ES-I3 (cell line): ENCODE measurements at regions not wholly inside any gene's neighbourhood (a gene's known extent, or its start where the extent isn't known, plus 50 kb on each side); places are given as distances from the start of the nearest gene placed in this dataset.

Experiments used
- H3K36me3 ChIP-seq: 2 replicates; pipeline ENCODE4 v1.6.1; 2013; ENCODE audit warnings: mild to moderate bottlenecking, low read length, control low read depth, moderate library complexity; ENCODE audit not compliant: insufficient read depth
- H3K4me1 ChIP-seq: 2 replicates; pipeline ENCODE4 v1.6.1; 2013; ENCODE audit warnings: mild to moderate bottlenecking, control low read depth, low read length; ENCODE audit not compliant: insufficient read depth
- H3K9ac ChIP-seq: 2 replicates; pipeline ENCODE4 v1.6.1; 2013; ENCODE audit warnings: low read depth, mild to moderate bottlenecking, low read length, moderate library complexity
- H3K9me3 ChIP-seq: 2 replicates; pipeline ENCODE4 v1.6.1; 2013; ENCODE audit warnings: mild to moderate bottlenecking, low read length, moderate library complexity; ENCODE audit not compliant: control insufficient read depth, insufficient read depth

GRCh38 chr13:54637366-54637765 lies 1608.8 kb downstream of the OLFM4 start:
- Histone ChIP-seq H3K9ac (no peak overlapping the region), H3K36me3 (no peaks in the 10 kb centered on the region), H3K4me1 (peaks cover 13% of the 10 kb centered on the region; the same call in 1 of the 2 replicates), H3K9me3 (no peaks in the 10 kb centered on the region)

DNA sequence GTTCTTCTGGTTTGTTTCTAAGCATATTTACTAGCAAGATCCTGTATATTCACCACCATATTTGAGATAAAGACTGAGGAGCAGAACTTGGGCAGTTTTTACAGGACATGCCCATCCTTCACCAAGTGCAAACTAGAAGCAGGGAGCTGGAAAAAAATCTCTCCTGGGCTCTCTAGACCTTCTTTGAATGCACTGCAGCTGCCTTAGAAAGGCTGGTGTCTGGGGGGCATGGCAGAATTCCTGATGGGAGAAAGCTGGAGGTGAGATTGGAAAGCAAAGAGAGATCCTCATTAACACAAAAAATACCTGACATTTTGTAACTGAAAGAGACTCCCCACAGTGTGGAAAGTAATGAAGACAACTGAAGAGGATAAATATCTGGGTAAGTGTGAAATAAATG lies 1612.1 kb downstream of the OLFM4 start:
- Histone ChIP-seq H3K36me3 (no peaks in the 10 kb centered on the region), H3K9me3 (no peaks in the 10 kb centered on the region), H3K9ac (no peak overlapping the region), H3K4me1 (peaks cover 13% of the 10 kb centered on the region; the same call in 1 of the 2 replicates)

GRCh38 chr13:54643863-54644262 lies 1615.2 kb downstream of the OLFM4 start:
- H3K36me3 ChIP-seq, result no peaks in the 10 kb centered on the region
- 0 out of 2 replicates have a peak, but pooled peaks cover 5% of the 10 kb centered on the region for H3K4me1 ChIP-seq
- H3K9me3 ChIP-seq, result no peaks in the 10 kb centered on the region
- no peak overlapping the region for H3K9ac ChIP-seq

GRCh38 chr13:54647275-54647674 lies 1618.7 kb downstream of the OLFM4 start:
- no peaks in the 10 kb centered on the region for H3K9me3 ChIP-seq
- H3K4me1 ChIP-seq, result no peaks in the 10 kb centered on the region
- H3K9ac ChIP-seq, result no peak overlapping the region
- no peaks in the 10 kb centered on the region for H3K36me3 ChIP-seq

- no peaks in the 10 kb centered on the region for H3K4me1 ChIP-seq
- no peaks in the 10 kb centered on the region for H3K36me3 ChIP-seq
- H3K9me3 ChIP-seq, result no peaks in the 10 kb centered on the region
These were observed 1629.0 kb downstream of the OLFM4 start for GRCh38 chr13:54657588-54657987.

DNA sequence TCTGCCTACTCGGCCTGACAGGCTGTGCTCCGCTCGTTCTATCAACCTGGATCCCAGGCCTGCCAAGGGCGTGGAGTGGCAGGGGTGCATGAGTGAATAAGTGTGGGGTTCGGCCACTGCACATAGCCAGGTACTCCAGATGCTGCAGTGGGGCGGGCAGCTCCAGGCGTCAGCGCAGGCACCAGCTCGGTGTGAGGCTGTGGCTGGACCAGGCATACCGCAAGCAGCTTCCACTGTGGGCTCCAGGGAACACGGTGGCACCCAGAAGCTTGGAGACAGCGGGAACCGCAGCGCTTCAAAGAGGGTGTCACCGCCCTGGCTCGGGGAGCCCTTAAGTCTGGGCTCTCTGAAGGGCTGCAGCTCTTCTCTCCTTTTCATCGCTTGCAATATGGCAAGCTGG lies 1630.2 kb downstream of the OLFM4 start:
- H3K36me3 ChIP-seq, result no peaks in the 10 kb centered on the region
- no peaks in the 10 kb centered on the region for H3K4me1 ChIP-seq
- H3K9ac ChIP-seq, result no peak overlapping the region
- no peaks in the 10 kb centered on the region for H3K9me3 ChIP-seq

More at GRCh38 chr13:54657588-54657987, 1629.0 kb downstream of the OLFM4 start:
- no peak overlapping the region for H3K9ac ChIP-seq

GRCh38 chr13:54660277-54660676 lies 1631.7 kb downstream of the OLFM4 start:
- Histone ChIP-seq H3K9ac (no peak overlapping the region), H3K9me3 (no peaks in the 10 kb centered on the region), H3K4me1 (no peaks in the 10 kb centered on the region), H3K36me3 (no peaks in the 10 kb centered on the region)

GRCh38 chr13:54676526-54677113 lies 1648.0 kb downstream of the OLFM4 start:
- Histone ChIP-seq H3K9ac (no peak overlapping the region), H3K36me3 (no peaks in the 10 kb centered on the region), H3K4me1 (no peaks in the 10 kb centered on the region), H3K9me3 (no peaks in the 10 kb centered on the region; the same call in 1 of the 2 replicates)

DNA sequence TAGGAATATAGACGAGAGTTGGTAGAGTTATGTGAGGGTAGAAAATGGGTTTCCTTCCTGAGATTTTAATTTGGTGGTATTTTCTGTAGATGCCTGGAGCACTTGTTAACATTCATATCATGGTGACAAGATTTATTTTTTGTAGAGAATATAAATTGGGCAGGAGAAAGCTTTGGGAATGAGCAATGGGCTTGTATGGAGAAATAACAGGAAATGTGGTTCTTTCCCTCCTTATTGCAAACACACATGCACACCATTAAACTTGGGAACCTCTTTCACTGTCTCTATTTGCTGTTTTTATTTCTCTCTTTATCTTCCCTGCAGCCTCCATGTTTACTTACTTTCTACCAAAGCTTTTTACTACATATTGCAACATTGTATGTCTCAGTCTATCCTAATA lies 1653.6 kb downstream of the OLFM4 start:
- H3K36me3 ChIP-seq, result no peaks in the 10 kb centered on the region
- no peaks in the 10 kb centered on the region for H3K9me3 ChIP-seq
- H3K4me1 ChIP-seq, result no peaks in the 10 kb centered on the region
- H3K9ac ChIP-seq, result no peak overlapping the region

DNA sequence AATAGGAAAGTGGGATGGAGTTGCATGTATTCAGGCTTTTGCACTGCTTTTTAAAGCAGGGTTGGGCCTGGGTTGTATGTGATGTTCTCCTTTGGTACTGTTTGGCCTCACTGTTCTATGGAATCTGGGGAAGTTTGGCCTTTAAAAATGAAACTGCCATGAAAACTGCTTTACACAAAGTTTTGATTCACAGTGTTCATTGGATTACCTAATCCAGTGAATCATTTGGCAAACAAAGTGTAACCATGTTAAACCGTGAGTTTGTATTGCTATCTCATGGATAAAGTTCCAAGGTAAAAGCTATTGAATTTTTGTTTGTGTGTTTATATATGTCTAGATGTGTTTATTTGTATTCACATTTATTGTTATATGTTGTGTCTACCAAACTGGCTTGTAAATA lies 1658.6 kb downstream of the OLFM4 start:
- no peak overlapping the region for H3K9ac ChIP-seq
- H3K9me3 ChIP-seq, result no peaks in the 10 kb centered on the region; the same call in 1 of the 2 replicates
- no peaks in the 10 kb centered on the region for H3K4me1 ChIP-seq
- H3K36me3 ChIP-seq, result no peaks in the 10 kb centered on the region

DNA sequence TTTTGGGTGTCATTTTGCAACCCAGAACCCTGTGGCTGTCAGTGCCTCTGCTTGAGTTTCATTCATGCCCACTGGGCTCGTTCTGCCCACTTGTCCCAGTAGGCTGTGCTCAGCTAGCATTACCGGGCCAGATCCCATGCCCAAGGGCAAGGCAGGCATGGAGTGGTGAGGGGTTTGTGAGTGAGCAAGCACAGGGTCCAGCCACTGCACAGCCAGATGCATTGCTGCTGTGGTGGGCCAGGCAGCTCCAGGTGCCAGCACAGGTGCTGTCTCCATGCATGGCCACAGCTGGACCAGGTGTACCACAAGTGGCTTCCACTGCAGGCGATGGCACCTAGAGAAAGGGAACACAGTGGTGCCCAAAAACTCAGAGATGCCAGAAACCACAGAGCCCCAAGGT lies 1671.2 kb downstream of the OLFM4 start:
- no peaks in the 10 kb centered on the region for H3K4me1 ChIP-seq
- no peak overlapping the region for H3K9ac ChIP-seq
- H3K36me3 ChIP-seq, result no peaks in the 10 kb centered on the region
- no peaks in the 10 kb centered on the region for H3K9me3 ChIP-seq

- H3K9me3 ChIP-seq, result peaks cover 8% of the 10 kb centered on the region; the same call in 1 of the 2 replicates
- no peaks in the 10 kb centered on the region for H3K36me3 ChIP-seq
- H3K9ac ChIP-seq, result no peak overlapping the region
- H3K4me1 ChIP-seq, result no peaks in the 10 kb centered on the region
These were observed 1677.1 kb downstream of the OLFM4 start for GRCh38 chr13:54705738-54706137.

- no peaks in the 10 kb centered on the region for H3K36me3 ChIP-seq
- peaks cover 8% of the 10 kb centered on the region; the same call in 1 of the 2 replicates for H3K9me3 ChIP-seq
- H3K9ac ChIP-seq, result no peak overlapping the region
- H3K4me1 ChIP-seq, result no peaks in the 10 kb centered on the region
These were observed 1677.7 kb downstream of the OLFM4 start for GRCh38 chr13:54706336-54706735.

DNA sequence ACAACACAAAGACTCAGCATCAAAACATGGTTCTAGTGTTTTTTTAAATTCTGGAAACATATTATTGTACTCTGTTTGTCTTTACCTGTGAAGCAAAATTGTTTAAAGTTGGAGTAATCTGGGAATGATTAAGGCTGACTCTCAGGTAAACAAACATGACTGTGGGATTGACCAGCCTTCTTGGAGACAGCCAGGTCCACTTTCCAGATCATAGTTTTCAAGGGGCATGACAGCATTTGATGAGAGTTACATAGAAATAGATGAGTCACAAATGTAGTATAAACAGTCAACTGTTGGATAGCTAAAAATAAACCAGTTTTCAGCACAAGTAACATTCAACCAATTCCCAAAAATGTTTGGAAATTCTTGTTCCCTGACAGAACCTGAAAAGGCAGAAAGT lies 1680.9 kb downstream of the OLFM4 start:
- Histone ChIP-seq H3K4me1 (no peaks in the 10 kb centered on the region), H3K9me3 (peaks cover 8% of the 10 kb centered on the region; the same call in 1 of the 2 replicates), H3K9ac (no peak overlapping the region), H3K36me3 (no peaks in the 10 kb centered on the region)

- Histone ChIP-seq H3K9me3 (no peaks in the 10 kb centered on the region), H3K36me3 (no peaks in the 10 kb centered on the region), H3K9ac (no peak overlapping the region), H3K4me1 (no peaks in the 10 kb centered on the region)
These were observed 1705.0 kb downstream of the OLFM4 start for GRCh38 chr13:54733639-54734038.
